ENCODE measurements at regions not wholly inside any gene's neighbourhood (a gene's known extent, or its start where the extent isn't known, plus 50 kb on each side); places are given as distances from the start of the nearest gene placed in this dataset.

DNA sequence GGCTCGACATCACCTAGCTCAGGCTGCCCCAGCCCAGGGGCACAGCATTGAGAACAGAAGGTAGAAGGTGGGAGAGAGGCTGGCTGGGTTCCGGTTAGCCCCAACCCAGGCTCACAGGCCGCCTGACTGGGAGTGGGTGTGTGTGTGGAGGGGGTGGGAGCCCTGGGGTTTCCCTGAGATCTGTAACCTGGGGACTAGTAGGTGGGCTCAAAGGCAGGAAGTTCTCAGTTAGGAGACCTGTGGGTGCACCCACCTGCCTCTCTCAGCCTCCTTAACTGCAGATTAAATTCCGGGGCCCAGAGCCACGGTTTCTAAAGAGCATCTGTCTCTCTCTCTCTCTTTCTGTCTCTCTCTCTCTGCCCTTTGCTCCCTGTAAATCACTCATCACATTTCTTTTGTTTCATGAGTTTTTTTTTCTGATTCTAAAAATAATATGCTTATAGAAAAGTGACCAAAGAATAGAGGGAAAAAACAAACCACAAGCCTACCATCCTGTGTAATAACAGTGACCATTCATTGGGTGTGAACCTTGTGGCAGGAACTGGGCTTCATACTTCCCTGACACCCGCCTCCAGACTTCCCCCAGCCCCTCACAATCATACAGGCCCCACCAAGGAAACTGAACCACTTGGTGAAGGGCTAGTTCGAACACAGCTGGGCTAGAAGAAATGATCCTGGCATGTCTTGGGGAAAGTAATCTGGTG, 83.4 kb upstream of the SMNDC1 start:
- Mint-ChIP-seq H3K36me3 (ENCODE audit: low read depth) (no peaks in the 10 kb centered on the region; the same call in 2 of the 3 replicates), H3K4me1 (peaks cover 12% of the 10 kb centered on the region), H3K4me3 (no peak overlapping the region), H3K27ac (no peak overlapping the region), H3K27me3 (ENCODE audit: insufficient read depth, low read depth, poor library complexity) (peaks cover 13% of the 10 kb centered on the region), H3K9me3 (no peaks in the 10 kb centered on the region)
- no peak for DNase-seq (ENCODE audit: low spot score)
- Histone ChIP-seq H3K36me3 (ENCODE audit: insufficient read depth) (no peaks in the 10 kb centered on the region), H2AFZ (peak overlapping the region; percentile 72), H3K27ac (ENCODE audit: low read depth) (no peak overlapping the region), H3K79me2 (replicated peaks; ENCODE audit: insufficient read depth) (no peaks in the 10 kb centered on the region), H3K4me2 (no peak overlapping the region), H3K27me3 (ENCODE audit: insufficient read depth) (no peaks in the 10 kb centered on the region), H3K4me3 (no peak overlapping the region), H3F3A (replicated peaks; ENCODE audit: low read depth) (no peaks in the 10 kb centered on the region), H3K4me1 (ENCODE audit: insufficient read depth) (peaks cover 7% of the 10 kb centered on the region), H4K20me1 (replicated peaks; ENCODE audit: insufficient read depth) (no peaks in the 10 kb centered on the region), H3K9me2 (ENCODE audit: insufficient read depth) (no peaks in the 10 kb centered on the region)
- ATAC-seq: peak; percentile 52
- no peak for TF ChIP-seq NANOG (IDR thresholded peaks at IDR 0.05; ENCODE audit: borderline replicate concordance)
- TF ChIP-seq STAT1 (IDR thresholded peaks at IDR 0.05; ENCODE audit: unreplicated experiment): no peak
- TF ChIP-seq, protein P1, sequence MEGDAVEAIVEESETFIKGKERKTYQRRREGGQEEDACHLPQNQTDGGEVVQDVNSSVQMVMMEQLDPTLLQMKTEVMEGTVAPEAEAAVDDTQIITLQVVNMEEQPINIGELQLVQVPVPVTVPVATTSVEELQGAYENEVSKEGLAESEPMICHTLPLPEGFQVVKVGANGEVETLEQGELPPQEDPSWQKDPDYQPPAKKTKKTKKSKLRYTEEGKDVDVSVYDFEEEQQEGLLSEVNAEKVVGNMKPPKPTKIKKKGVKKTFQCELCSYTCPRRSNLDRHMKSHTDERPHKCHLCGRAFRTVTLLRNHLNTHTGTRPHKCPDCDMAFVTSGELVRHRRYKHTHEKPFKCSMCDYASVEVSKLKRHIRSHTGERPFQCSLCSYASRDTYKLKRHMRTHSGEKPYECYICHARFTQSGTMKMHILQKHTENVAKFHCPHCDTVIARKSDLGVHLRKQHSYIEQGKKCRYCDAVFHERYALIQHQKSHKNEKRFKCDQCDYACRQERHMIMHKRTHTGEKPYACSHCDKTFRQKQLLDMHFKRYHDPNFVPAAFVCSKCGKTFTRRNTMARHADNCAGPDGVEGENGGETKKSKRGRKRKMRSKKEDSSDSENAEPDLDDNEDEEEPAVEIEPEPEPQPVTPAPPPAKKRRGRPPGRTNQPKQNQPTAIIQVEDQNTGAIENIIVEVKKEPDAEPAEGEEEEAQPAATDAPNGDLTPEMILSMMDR (conservative IDR thresholded peaks at IDR 0.05; ENCODE audit: low read depth in 2 of 2): no peak
- no peak for TF ChIP-seq EZH2 (IDR thresholded peaks at IDR 0.05; ENCODE audit: low read depth, unreplicated experiment)
- TF ChIP-seq ZNF114 (CRISPR knock-in tag; IDR thresholded peaks at IDR 0.05): no peak
- TF ChIP-seq, protein P2, sequence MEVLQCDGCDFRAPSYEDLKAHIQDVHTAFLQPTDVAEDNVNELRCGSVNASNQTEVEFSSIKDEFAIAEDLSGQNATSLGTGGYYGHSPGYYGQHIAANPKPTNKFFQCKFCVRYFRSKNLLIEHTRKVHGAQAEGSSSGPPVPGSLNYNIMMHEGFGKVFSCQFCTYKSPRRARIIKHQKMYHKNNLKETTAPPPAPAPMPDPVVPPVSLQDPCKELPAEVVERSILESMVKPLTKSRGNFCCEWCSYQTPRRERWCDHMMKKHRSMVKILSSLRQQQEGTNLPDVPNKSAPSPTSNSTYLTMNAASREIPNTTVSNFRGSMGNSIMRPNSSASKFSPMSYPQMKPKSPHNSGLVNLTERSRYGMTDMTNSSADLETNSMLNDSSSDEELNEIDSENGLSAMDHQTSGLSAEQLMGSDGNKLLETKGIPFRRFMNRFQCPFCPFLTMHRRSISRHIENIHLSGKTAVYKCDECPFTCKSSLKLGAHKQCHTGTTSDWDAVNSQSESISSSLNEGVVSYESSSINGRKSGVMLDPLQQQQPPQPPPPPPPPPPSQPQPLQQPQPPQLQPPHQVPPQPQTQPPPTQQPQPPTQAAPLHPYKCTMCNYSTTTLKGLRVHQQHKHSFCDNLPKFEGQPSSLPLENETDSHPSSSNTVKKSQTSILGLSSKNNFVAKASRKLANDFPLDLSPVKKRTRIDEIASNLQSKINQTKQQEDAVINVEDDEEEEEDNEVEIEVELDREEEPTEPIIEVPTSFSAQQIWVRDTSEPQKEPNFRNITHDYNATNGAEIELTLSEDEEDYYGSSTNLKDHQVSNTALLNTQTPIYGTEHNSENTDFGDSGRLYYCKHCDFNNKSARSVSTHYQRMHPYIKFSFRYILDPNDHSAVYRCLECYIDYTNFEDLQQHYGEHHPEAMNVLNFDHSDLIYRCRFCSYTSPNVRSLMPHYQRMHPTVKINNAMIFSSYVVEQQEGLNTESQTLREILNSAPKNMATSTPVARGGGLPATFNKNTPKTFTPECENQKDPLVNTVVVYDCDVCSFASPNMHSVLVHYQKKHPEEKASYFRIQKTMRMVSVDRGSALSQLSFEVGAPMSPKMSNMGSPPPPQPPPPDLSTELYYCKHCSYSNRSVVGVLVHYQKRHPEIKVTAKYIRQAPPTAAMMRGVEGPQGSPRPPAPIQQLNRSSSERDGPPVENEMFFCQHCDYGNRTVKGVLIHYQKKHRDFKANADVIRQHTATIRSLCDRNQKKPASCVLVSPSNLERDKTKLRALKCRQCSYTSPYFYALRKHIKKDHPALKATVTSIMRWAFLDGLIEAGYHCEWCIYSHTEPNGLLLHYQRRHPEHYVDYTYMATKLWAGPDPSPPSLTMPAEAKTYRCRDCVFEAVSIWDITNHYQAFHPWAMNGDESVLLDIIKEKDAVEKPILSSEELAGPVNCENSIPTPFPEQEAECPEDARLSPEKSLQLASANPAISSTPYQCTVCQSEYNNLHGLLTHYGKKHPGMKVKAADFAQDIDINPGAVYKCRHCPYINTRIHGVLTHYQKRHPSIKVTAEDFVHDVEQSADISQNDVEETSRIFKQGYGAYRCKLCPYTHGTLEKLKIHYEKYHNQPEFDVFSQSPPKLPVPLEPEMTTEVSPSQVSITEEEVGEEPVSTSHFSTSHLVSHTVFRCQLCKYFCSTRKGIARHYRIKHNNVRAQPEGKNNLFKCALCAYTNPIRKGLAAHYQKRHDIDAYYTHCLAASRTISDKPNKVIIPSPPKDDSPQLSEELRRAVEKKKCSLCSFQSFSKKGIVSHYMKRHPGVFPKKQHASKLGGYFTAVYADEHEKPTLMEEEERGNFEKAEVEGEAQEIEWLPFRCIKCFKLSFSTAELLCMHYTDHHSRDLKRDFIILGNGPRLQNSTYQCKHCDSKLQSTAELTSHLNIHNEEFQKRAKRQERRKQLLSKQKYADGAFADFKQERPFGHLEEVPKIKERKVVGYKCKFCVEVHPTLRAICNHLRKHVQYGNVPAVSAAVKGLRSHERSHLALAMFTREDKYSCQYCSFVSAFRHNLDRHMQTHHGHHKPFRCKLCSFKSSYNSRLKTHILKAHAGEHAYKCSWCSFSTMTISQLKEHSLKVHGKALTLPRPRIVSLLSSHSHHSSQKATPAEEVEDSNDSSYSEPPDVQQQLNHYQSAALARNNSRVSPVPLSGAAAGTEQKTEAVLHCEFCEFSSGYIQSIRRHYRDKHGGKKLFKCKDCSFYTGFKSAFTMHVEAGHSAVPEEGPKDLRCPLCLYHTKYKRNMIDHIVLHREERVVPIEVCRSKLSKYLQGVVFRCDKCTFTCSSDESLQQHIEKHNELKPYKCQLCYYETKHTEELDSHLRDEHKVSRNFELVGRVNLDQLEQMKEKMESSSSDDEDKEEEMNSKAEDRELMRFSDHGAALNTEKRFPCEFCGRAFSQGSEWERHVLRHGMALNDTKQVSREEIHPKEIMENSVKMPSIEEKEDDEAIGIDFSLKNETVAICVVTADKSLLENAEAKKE (CRISPR knock-in tag; IDR thresholded peaks at IDR 0.05): no peak
- no peak for TF ChIP-seq JUNB (IDR thresholded peaks at IDR 0.05; ENCODE audit: unreplicated experiment)
- TF ChIP-seq ZNF331 (CRISPR knock-in tag; IDR thresholded peaks at IDR 0.05; ENCODE audit: low read depth): no peak
- TF ChIP-seq POLR2AphosphoS5 (IDR thresholded peaks at IDR 0.05; ENCODE audit: low read depth): no peak
- no peak for TF ChIP-seq CREB1 (CRISPR knock-in tag; IDR thresholded peaks at IDR 0.05; ENCODE audit: low read depth)
- TF ChIP-seq EZH2phosphoT487 (IDR thresholded peaks at IDR 0.05; ENCODE audit: unreplicated experiment): no peak
- TF ChIP-seq, protein P3, sequence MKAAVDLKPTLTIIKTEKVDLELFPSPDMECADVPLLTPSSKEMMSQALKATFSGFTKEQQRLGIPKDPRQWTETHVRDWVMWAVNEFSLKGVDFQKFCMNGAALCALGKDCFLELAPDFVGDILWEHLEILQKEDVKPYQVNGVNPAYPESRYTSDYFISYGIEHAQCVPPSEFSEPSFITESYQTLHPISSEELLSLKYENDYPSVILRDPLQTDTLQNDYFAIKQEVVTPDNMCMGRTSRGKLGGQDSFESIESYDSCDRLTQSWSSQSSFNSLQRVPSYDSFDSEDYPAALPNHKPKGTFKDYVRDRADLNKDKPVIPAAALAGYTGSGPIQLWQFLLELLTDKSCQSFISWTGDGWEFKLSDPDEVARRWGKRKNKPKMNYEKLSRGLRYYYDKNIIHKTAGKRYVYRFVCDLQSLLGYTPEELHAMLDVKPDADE (IDR thresholded peaks at IDR 0.05): no peak
- TF ChIP-seq, protein P4, sequence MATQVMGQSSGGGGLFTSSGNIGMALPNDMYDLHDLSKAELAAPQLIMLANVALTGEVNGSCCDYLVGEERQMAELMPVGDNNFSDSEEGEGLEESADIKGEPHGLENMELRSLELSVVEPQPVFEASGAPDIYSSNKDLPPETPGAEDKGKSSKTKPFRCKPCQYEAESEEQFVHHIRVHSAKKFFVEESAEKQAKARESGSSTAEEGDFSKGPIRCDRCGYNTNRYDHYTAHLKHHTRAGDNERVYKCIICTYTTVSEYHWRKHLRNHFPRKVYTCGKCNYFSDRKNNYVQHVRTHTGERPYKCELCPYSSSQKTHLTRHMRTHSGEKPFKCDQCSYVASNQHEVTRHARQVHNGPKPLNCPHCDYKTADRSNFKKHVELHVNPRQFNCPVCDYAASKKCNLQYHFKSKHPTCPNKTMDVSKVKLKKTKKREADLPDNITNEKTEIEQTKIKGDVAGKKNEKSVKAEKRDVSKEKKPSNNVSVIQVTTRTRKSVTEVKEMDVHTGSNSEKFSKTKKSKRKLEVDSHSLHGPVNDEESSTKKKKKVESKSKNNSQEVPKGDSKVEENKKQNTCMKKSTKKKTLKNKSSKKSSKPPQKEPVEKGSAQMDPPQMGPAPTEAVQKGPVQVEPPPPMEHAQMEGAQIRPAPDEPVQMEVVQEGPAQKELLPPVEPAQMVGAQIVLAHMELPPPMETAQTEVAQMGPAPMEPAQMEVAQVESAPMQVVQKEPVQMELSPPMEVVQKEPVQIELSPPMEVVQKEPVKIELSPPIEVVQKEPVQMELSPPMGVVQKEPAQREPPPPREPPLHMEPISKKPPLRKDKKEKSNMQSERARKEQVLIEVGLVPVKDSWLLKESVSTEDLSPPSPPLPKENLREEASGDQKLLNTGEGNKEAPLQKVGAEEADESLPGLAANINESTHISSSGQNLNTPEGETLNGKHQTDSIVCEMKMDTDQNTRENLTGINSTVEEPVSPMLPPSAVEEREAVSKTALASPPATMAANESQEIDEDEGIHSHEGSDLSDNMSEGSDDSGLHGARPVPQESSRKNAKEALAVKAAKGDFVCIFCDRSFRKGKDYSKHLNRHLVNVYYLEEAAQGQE (IDR thresholded peaks at IDR 0.05; ENCODE audit: unreplicated experiment): no peak

Measured in GM23338 (cell line).